NK-92 (cell line): ENCODE measurements at regions not wholly inside any gene's neighbourhood (a gene's known extent, or its start where the extent isn't known, plus 50 kb on each side); places are given as distances from the start of the nearest gene placed in this dataset.

Experiments
- DNase-seq: peaks from one replicate; lab custom pipeline; 2025; ENCODE audit not compliant: unreplicated experiment; lab: John Stamatoyannopoulos, UW

- no peak for DNase-seq
Observed at GRCh38 chr5:61822584-61822983, 483.4 kb upstream of the KIF2A start.

DNA sequence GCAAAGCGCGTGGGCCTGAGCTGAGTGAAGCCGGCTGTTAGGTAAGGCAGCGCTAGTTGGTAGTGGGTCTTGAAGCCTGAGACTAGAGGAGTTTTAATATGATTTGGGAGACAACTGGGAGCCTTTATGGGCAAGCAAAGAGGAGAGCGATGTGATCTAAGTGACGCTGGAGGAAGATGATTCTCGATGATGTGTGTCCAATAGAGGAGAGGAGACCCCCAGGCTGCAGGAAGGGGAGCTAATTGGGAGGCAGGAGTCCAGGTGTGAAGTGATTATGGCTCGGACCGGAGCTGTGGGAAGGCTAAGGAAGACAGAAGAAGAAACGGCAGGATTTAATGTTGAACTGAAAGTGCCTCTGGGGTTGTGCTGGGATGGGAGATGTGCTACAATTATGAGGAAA lies 482.9 kb upstream of the KIF2A start:
- no peak for DNase-seq

DNA sequence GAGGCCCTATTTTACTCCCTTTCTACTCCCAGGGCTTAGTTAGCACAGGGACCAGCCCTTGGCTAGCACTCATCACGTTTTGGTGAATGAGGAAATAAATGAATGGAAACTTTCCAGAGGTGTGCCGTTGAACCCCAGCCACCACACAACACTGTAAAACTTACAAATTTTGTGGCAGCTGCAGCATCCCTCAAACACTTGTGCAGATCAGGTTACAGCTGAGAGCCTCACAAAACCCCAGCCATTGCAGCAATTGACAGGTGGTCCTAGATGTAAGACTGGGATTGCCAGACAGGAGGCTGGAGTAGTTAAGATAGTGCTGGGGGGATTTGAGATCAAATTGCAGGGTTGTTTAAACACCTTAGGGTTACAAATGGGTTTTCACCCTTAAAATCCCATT lies 482.2 kb upstream of the KIF2A start:
- no peak for DNase-seq

- no peak for DNase-seq
Observed at GRCh38 chr5:61824396-61824795, 481.6 kb upstream of the KIF2A start.

DNA sequence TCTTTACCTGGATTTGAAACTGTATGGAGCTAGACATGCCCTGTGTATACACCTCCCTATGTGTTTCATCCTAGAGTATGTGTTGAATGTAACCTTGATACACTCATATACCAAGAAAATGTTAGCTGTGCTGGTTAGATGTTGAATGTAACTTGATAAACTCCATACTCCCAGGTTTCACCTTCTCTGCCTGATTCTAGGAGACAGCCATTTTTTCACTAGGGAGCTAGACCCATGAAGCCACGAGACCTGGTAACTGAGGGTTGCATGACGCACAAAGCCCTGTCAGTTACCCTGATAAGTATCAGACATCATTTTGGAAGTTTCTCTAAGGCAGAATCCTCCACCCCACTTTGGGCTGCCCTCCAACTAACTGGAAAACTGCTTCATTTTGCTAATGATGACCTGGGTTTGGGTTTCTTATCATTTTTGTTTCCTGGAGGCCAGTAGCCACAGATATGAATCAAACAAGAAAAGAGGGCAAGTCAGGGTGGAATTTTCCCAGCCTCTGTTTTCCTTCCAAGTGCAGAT lies 478.5 kb upstream of the KIF2A start:
- DNase-seq, result no peak

DNA sequence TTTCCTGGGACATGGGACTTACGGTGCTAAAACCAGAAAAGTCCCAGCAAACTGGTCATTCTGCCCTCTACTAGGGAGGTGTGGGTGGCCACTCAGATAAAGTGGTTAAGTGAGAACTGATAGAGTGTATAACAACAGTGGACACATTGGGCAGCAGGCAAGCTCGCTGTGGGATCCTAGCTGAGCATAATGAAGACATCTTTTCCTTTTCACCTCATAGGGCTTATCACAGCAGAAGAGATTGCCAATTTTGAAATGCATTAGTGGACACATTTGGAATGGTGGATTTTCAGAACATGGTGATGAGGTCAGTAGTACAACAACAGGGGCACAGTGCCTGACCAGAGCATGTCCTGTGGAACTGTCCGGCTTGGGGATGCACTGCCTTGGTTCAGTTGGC lies 477.1 kb upstream of the KIF2A start:
- no peak for DNase-seq

- no peak for DNase-seq
Observed at GRCh38 chr5:61831736-61832135, 474.3 kb upstream of the KIF2A start.

DNA sequence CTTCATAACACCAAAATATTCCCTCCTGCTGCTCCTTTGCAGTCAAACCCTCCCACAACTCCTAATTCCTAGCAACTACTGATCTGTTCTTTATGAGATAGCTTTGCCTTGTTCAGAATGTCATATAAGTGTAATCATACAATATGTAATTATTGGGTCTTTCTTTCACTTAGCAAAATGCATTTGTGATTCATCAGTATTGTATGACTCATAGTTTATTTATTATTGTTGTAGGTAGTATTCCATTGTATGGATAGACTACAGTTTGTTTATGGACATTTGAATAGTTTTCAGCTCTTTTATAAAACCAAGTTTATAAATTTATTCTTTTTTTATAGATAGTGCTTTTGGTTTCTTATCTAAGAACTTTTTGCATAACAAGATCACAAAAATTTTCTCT lies 468.2 kb upstream of the KIF2A start:
- no peak for DNase-seq

- no peak for DNase-seq
Observed at GRCh38 chr5:61840361-61840760, 465.6 kb upstream of the KIF2A start.

GRCh38 chr5:61842840-61843239 lies 463.2 kb upstream of the KIF2A start:
- no peak for DNase-seq

- no peak for DNase-seq
Observed at GRCh38 chr5:61850696-61851095, 455.3 kb upstream of the KIF2A start.

- no peak for DNase-seq
Observed at GRCh38 chr5:61854531-61854930, 451.5 kb upstream of the KIF2A start.

DNA sequence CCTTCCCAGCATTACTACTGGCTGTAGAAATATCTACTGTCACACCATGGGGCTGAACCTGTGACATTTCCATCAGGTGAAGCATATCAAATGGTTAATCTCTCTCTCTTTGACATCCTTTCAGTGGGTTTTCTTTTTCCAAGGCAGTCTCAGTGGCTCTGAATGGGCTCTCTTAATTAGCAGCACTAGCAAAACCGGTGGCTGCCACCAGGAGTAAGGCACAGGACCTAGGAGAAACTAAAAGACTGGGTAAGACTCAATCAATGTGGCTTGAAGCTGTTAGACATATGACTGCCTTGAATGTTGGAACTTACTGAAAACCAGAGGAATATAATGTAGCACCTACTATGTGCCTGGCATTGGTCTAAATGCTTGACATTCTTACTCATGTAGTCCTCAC lies 445.0 kb upstream of the KIF2A start:
- DNase-seq, result no peak

DNA sequence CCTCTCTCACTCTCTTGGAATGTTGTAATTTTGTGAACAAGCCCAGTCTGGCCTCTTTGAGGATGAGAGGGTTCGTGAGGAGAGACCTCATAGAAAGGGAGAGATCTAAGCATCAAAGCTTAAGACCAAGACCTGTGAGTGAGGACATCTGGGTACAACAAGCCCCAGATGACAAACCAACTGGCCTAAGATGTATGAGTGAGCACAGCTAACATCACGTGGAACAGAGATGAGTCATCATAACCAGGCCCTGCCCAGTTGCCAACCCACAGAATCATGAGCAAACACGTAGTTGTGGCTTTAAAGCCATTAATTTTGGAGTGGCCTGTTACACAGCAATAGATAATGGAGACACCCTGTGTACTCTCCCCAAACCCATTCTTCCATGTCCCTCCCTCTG lies 439.1 kb upstream of the KIF2A start:
- DNase-seq, result no peak

- no peak for DNase-seq
Observed at GRCh38 chr5:61869333-61869732, 436.7 kb upstream of the KIF2A start.

GRCh38 chr5:61878471-61878870 lies 427.5 kb upstream of the KIF2A start:
- DNase-seq, result no peak

DNA sequence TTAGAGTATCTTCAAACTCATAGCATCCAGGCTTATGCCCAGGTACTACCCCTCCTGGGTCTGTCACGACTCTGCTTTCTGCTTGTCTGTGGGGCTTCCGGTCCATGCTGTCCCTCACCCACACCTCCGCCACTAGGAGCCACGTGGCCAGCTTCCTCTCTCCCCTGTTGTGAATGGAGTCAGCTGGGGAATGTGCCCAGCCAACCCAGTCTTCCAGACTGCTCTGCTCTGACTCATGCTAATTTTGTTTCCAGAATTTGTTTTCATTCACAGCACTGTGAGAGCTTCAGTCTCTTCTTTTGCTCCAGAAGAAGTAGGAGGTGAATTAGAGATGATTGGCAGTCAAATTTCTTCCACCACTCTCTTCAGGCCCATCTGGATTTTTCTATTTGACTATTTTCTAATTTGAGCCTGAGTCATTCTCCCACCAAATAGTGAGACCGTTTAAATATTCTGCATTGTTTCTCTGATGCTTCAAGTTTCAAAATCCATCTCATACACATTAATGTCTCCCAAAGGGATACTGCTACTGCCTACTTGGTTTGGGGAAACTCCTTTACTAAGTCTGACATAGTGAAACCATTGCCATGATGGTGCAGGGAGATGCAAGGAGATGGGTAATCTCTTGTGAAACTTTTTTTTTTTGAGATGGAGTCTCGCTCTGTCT lies 424.1 kb upstream of the KIF2A start:
- DNase-seq, result no peak

GRCh38 chr5:61882901-61883500 lies 423.0 kb upstream of the KIF2A start:
- no peak for DNase-seq

DNA sequence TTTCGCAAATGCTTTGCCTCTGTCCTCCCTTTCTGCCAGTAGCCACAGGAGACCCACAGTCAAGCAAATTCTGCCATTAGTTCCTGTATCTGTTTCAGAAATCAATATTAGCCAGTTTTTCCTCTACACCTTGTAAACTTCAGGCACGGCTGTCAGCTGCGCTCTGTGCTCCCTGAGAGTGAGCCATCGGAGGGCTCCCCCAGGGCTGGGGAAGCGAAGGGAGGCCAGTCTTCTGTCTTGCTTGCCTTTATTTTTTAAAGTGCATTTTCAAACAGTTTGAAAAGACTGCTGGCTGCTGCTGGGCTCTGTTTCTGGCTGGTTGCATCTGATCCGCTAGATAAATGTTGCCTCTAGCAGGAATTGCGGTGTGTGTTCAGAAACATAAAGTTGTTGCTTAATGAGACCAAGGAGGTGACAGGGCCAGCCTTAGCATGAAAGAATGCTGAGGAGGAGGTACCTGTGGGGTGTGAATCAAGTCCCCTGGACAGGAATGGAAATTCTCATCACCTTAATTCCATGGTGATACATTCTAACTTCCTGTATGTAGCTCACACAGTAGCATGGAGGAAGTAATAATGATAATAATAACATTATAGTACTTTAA lies 421.7 kb upstream of the KIF2A start:
- no peak for DNase-seq

- no peak for DNase-seq
Observed at GRCh38 chr5:61886214-61886613, 419.8 kb upstream of the KIF2A start.

DNA sequence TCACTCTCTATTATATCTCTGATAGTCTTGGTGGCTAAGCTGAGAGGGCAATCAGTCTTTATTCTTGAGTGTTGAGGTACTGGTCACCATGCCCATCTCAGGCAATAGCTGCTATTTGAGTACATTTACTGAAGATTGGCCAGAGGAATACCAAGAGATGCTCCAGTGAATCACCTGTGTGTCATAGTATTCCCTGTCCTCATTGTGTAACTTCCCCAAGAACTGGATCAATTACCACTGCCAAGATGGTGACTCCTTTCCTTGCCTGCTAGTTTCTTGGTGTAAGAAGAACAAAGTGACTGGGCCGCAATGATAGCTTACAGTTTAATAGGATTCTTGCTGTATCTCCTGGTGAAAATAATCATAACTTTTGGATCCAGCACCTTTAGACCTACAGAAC lies 418.7 kb upstream of the KIF2A start:
- DNase-seq, result no peak

DNA sequence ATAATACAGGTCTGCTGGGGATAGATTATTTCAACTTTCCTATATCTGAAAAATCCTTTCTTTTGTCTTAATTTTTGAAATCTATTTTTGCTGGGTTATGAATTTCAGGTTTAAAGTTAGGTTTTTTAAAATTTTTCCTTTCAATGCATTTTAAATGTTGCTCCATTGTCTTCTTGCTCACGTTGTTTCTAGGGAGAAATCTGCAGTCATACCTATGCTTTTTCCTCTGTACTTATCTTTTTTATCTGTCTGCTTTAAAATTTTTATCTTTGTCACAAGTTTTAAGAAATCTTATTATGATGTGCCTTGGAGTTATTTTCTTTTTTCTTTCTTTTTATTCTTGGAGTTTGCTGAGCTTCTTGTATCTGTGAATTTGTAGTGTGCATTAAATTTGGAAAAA lies 412.0 kb upstream of the KIF2A start:
- no peak for DNase-seq

DNA sequence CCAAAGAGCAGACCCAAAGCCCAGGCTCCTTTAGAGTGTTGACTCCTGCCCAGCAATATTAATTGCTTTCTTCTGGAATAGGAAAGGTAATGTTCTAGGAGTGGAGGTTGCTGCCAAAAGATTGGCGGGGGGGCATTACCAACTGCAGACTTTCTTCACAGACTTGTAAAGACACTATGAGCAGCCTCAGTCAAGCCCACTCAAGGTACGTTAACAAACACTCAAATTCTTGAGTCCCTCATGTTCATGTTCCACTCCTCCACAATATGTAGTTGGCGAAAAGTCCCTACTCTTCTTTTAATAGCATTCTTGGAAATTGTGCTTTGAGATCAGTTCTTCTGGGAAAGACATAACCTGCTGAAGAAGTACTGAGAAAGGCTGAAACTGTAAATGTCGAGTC lies 409.2 kb upstream of the KIF2A start:
- no peak for DNase-seq
